NB4 (cell line): ENCODE measurements at regions not wholly inside any gene's neighbourhood (a gene's known extent, or its start where the extent isn't known, plus 50 kb on each side); places are given as distances from the start of the nearest gene placed in this dataset.

Source experiments
- DNase-seq: peaks from one replicate; pipeline ENCODE4 v3.0.0; 2010; ENCODE audit warnings: low read depth
- H3K4me3 ChIP-seq: one replicate; pipeline ENCODE4 v1.5.1; 2011; ENCODE audit warnings: mild to moderate bottlenecking, low read depth, low read length, moderate library complexity
- CTCF ChIP-seq: IDR thresholded peaks from one replicate; pipeline ENCODE4 v1.5.1; 2012; ENCODE audit warnings: low read depth, low read length
- MYC ChIP-seq: IDR thresholded peaks from 2 replicates; pipeline ENCODE4 v1.6.1; 2011; ENCODE audit warnings: low read depth, low read length
- POLR2A ChIP-seq: IDR thresholded peaks from 2 replicates; pipeline ENCODE4 v1.6.1; 2011; ENCODE audit warnings: mild to moderate bottlenecking; ENCODE audit not compliant: insufficient read length; ENCODE audit errors: extremely low read depth
- TF ChIP-seq, protein P1 (sequence below): IDR thresholded peaks from 2 replicates; pipeline ENCODE4 v1.6.1; 2011; ENCODE audit warnings: low read depth, low read length

DNA sequence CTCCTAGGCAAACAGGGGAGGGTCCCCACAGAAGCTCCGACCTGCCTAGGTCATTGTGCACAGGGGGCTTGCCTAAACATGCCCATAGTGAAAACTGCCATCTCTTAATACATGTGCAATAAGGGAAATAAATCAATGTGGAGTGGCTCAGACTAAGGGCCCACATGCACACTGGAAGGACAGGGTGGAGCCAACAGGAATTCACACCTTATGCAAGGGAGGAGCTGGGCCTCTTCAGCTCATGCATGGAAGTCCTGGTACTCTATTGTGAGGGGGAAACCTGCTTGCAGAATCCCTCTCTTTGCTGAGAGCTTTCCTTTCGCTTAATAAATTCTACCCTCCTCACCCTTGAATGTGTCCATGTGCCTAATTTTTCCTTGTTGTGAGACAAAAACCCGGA lies 815.8 kb downstream of the EFNA5 start:
- no peak for DNase-seq
- no peak overlapping the region for H3K4me3 ChIP-seq
- no peak for TF ChIP-seq POLR2A
- TF ChIP-seq MYC, result no peak
- TF ChIP-seq, protein P1, sequence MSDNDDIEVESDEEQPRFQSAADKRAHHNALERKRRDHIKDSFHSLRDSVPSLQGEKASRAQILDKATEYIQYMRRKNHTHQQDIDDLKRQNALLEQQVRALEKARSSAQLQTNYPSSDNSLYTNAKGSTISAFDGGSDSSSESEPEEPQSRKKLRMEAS, result no peak
- no peak for TF ChIP-seq CTCF

DNA sequence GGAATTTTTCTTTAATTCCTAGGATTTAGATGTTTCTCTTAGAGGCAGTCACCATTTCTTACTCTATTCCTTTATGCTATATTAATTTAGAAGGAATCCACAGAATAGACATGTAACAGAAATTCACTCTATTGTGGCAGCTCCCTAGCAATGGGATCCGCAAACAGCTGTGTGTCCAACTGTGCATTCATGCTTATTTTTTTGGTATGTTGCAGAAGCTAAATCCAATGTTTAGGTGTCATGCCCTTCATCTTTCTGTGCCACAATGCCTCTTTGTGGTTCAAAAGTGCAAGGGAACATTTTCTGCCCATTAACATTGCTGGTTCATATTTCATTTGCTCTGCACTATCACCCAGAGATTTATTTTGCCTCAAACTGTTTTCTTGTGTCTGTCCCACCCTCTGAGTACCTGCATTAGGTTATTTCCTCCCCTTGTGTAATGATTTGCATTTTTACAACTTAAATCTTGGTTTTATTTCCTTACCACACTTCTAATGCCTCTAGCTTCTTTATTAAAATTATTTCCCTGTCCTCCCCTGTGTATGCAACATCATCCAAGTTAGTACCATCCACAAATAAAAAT lies 816.5 kb downstream of the EFNA5 start:
- TF ChIP-seq POLR2A, result no peak
- TF ChIP-seq, protein P1, result no peak
- TF ChIP-seq MYC, result no peak
- no peak for TF ChIP-seq CTCF
- H3K4me3 ChIP-seq, result no peak overlapping the region
- DNase-seq, result no peak

DNA sequence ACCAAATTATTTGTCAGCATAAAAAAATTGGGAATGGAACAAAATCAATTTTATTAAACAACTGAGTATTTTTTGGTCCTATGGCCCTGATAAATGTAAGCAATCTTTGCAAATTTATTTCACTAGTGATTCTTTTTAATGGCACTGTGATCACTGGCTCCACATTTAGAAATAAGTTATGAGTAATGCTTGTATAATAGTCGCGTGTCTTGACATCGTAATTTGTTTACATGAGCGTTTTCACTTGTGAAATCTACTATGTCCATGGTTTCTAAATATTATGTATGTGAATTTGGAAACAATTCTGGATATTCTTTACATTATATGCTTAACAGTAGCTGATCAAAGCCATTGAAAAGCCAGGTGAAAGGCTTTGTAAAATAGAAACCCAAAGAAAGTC lies 817.5 kb downstream of the EFNA5 start:
- TF ChIP-seq CTCF (no peak), POLR2A (no peak), MYC (no peak)
- TF ChIP-seq, protein P1, result no peak
- no peak for DNase-seq
- H3K4me3 ChIP-seq, result no peak overlapping the region

- DNase-seq, result no peak
- H3K4me3 ChIP-seq, result no peak overlapping the region
- TF ChIP-seq, protein P1, result no peak
- no peak for TF ChIP-seq CTCF
- TF ChIP-seq MYC, result no peak
- TF ChIP-seq POLR2A, result no peak
Measured at GRCh38 chr5:106849266-106849665, 821.5 kb downstream of the EFNA5 start.

DNA sequence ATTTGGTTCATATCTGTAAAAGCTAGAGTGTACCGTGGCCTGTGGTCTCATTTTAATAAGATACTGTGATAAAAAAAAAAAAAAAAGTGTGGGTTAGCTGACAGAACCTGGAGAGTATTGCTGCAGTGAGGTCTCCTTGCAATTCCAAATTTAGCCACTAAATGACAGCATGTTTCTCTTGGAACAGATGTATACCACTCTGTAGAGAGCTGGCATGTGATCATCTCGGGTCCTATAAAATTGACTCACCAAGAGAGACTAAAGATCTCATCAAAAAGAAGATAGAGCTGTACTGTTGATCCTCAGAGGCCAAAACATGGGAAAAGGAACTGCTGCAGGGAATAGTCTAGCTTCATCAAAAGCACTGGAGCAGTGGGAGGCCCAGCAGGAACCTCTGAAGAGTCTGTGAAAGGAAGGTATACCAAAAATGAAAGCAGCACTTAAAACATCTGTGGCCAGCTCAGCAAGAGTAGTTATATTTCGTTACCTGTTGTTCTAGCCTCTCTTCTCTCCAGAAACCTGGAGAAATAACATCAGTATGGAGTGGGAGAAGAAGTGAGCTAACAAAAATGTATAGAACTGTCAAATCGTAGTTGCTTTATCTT lies 826.8 kb downstream of the EFNA5 start:
- peak; percentile 4 for DNase-seq
- TF ChIP-seq, protein P1, result no peak
- TF ChIP-seq CTCF, result peak; percentile 3
- H3K4me3 ChIP-seq, result no peak overlapping the region
